ENCODE measurements at regions not wholly inside any gene's neighbourhood (a gene's known extent, or its start where the extent isn't known, plus 50 kb on each side); places are given as distances from the start of the nearest gene placed in this dataset.

- Histone ChIP-seq H3K4me1 (ENCODE audit: control insufficient read depth in 1 of 2, insufficient read depth in 2 of 2, low read length in 2 of 2) (no peaks in the 10 kb centered on the region), H3K4me3 (replicated peaks in 1 of 2; ENCODE audit: low read depth in 1 of 2, low read length in 2 of 2) (no peak overlapping the region), H3K9ac (ENCODE audit: low read length) (no peak overlapping the region), H2AFZ (ENCODE audit: low read depth, low read length, poor library complexity, severe bottlenecking) (no peak overlapping the region), H3K9me3 (ENCODE audit: control insufficient read depth in 1 of 2, insufficient read depth in 1 of 2, low read depth in 1 of 2, low read length in 2 of 2) (no peaks in the 10 kb centered on the region), H3K79me2 (ENCODE audit: insufficient read depth, low read length) (no peaks in the 10 kb centered on the region), H4K20me1 (ENCODE audit: insufficient read depth) (no peaks in the 10 kb centered on the region), H3K27ac (ENCODE audit: low read depth, low read length) (no peak overlapping the region), H3K4me2 (ENCODE audit: low read length) (no peak overlapping the region), H3K36me3 (ENCODE audit: control insufficient read depth in 1 of 2, insufficient read depth in 2 of 2, low read length in 2 of 2) (no peaks in the 10 kb centered on the region), H3K9me2 (ENCODE audit: insufficient read depth) (no peaks in the 10 kb centered on the region), H3K27me3 (ENCODE audit: insufficient read depth, low read length) (no peaks in the 10 kb centered on the region)
- BruUV-seq (replicated peaks), result no TSS peak
- ATAC-seq, result no peak
- CTCF ChIA-PET, result no interaction called here
- POLR2A ChIA-PET, result no interaction called here
- RAD21 ChIA-PET (ENCODE audit: low non-redundant PET in 1 of 2, low total read pairs in 2 of 2, uncharacterized antibody in 2 of 2, unreplicated experiment in 2 of 2), result no interaction called here
- DNase-seq (ENCODE audit: low read depth, low spot score), result no peak
- intact Hi-C loops (cut with micrococcal nuclease), result no loop called here
- no peak for TF ChIP-seq EZH2phosphoT487 (IDR thresholded peaks at IDR 0.05; ENCODE audit: borderline replicate concordance)
- TF ChIP-seq JUND (IDR thresholded peaks at IDR 0.05), result no peak
These were observed 78.4 kb upstream of the NUDT4 start for GRCh38 chr12:93299262-93299846.

- Histone ChIP-seq H3K27me3 (ENCODE audit: insufficient read depth, low read length) (no peaks in the 10 kb centered on the region), H3K9me2 (ENCODE audit: insufficient read depth) (no peaks in the 10 kb centered on the region), H3K36me3 (ENCODE audit: control insufficient read depth in 1 of 2, insufficient read depth in 2 of 2, low read length in 2 of 2) (no peaks in the 10 kb centered on the region), H3K4me3 (replicated peaks in 1 of 2; ENCODE audit: low read depth in 1 of 2, low read length in 2 of 2) (no peak overlapping the region), H3K27ac (ENCODE audit: low read depth, low read length) (no peak overlapping the region), H2AFZ (ENCODE audit: low read depth, low read length, poor library complexity, severe bottlenecking) (no peak overlapping the region), H3K4me1 (ENCODE audit: control insufficient read depth in 1 of 2, insufficient read depth in 2 of 2, low read length in 2 of 2) (no peaks in the 10 kb centered on the region), H3K9ac (ENCODE audit: low read length) (no peak overlapping the region), H3K9me3 (ENCODE audit: control insufficient read depth in 1 of 2, insufficient read depth in 1 of 2, low read depth in 1 of 2, low read length in 2 of 2) (no peaks in the 10 kb centered on the region), H4K20me1 (ENCODE audit: insufficient read depth) (no peaks in the 10 kb centered on the region), H3K79me2 (ENCODE audit: insufficient read depth, low read length) (no peaks in the 10 kb centered on the region), H3K4me2 (ENCODE audit: low read length) (no peak overlapping the region)
- BruUV-seq (replicated peaks), result no TSS peak
- intact Hi-C loops (cut with micrococcal nuclease), result no loop called here
- ATAC-seq (no peak), DNase-seq (ENCODE audit: low read depth, low spot score) (no peak)
- ChIA-PET POLR2A (no interaction called here), CTCF (no interaction called here), RAD21 (ENCODE audit: low non-redundant PET in 1 of 2, low total read pairs in 2 of 2, uncharacterized antibody in 2 of 2, unreplicated experiment in 2 of 2) (no interaction called here)
- TF ChIP-seq EZH2phosphoT487 (IDR thresholded peaks at IDR 0.05; ENCODE audit: borderline replicate concordance), result no peak
- TF ChIP-seq YY1 (IDR thresholded peaks at IDR 0.05; ENCODE audit: extremely low read depth, insufficient replicate concordance, low read depth, low read length), result no peak
- no peak for TF ChIP-seq ZFX (IDR thresholded peaks at IDR 0.05)
- no peak for TF ChIP-seq ZNF274 (IDR thresholded peaks at IDR 0.05; ENCODE audit: low read depth, low read length)
- TF ChIP-seq REST (IDR thresholded peaks at IDR 0.05; ENCODE audit: low read depth), result no peak
- no peak for TF ChIP-seq SRF (IDR thresholded peaks at IDR 0.05; ENCODE audit: low read depth)
- TF ChIP-seq ELF1 (IDR thresholded peaks at IDR 0.05; ENCODE audit: borderline replicate concordance, low read depth), result no peak
- TF ChIP-seq EGR1 (IDR thresholded peaks at IDR 0.05; ENCODE audit: low read depth), result no peak
- TF ChIP-seq SP1 (IDR thresholded peaks at IDR 0.05; ENCODE audit: low read depth), result no peak
- TF ChIP-seq ZBTB33 (IDR thresholded peaks at IDR 0.05; ENCODE audit: extremely low read depth, insufficient replicate concordance, low read length), result no peak
- TF ChIP-seq FOSL1 (IDR thresholded peaks at IDR 0.05; ENCODE audit: low read depth), result no peak
- no peak for TF ChIP-seq CEBPB (IDR thresholded peaks at IDR 0.05; ENCODE audit: low read depth)
- no peak for TF ChIP-seq TCF7L2 (IDR thresholded peaks at IDR 0.05; ENCODE audit: borderline replicate concordance, extremely low read depth, insufficient read depth, insufficient read length)
- TF ChIP-seq POLR2A (IDR thresholded peaks at IDR 0.05; ENCODE audit: borderline replicate concordance, extremely low read depth, insufficient read depth, insufficient read length), result no peak
- TF ChIP-seq CBX3 (IDR thresholded peaks at IDR 0.05; ENCODE audit: low read depth), result no peak
- TF ChIP-seq ATF3 (IDR thresholded peaks at IDR 0.05), result no peak
These were observed 77.1 kb upstream of the NUDT4 start for GRCh38 chr12:93300611-93301021.
